Calu3 (cell line): ENCODE measurements at regions not wholly inside any gene's neighbourhood (a gene's known extent, or its start where the extent isn't known, plus 50 kb on each side); places are given as distances from the start of the nearest gene placed in this dataset.

Source experiments
- BruUV-seq: library from RNA; stranded (reverse); fragments of 400-500 nt; replicated peaks from 2 replicates; lab custom pipeline; 2021; lab: Mats Ljungman, UMichigan
- CTCF ChIA-PET: fragments of 300-600 bp; sonication (Branson Sonifier 250); formaldehyde crosslinking; loops from one replicate; lab custom pipeline; 2022; ENCODE audit warnings: antibody characterized with exemption; lab: Charles Lee
- DNase-seq: peaks from one replicate; pipeline ENCODE4 v3.0.0; 2022
- H3K27ac Mint-ChIP-seq: one replicate; pipeline ENCODE4 v1.8.0; 2022; ENCODE audit warnings: mixed read lengths; ENCODE audit not compliant: unreplicated experiment
- H3K27me3 Mint-ChIP-seq: one replicate; pipeline ENCODE4 v1.8.0; 2022; ENCODE audit warnings: mixed read lengths; ENCODE audit not compliant: unreplicated experiment
- H3K36me3 Mint-ChIP-seq: one replicate; pipeline ENCODE4 v1.8.0; 2022; ENCODE audit warnings: mild to moderate bottlenecking, moderate library complexity, mixed read lengths; ENCODE audit not compliant: insufficient read depth, unreplicated experiment
- H3K4me1 Mint-ChIP-seq: one replicate; pipeline ENCODE4 v1.8.0; 2022; ENCODE audit warnings: mild to moderate bottlenecking, low read depth, mixed read lengths; ENCODE audit not compliant: unreplicated experiment
- H3K4me3 Mint-ChIP-seq: one replicate; pipeline ENCODE4 v1.8.0; 2022; ENCODE audit warnings: mild to moderate bottlenecking, low read depth, moderate library complexity, mixed read lengths; ENCODE audit not compliant: unreplicated experiment
- H3K9me3 Mint-ChIP-seq: one replicate; pipeline ENCODE4 v1.8.0; 2022; ENCODE audit warnings: low read depth, mixed read lengths; ENCODE audit not compliant: unreplicated experiment
- intact Hi-C: fragments of 100-400 bp; cut with micrococcal nuclease; formaldehyde crosslinking; loops from one replicate; pipeline ENCODE4 v1.10.0; 2022; ENCODE audit not compliant: unreplicated experiment
- TF ChIP-seq, protein P1 (sequence below): fragments of 200-600 bp; IDR thresholded peaks from one replicate; pipeline ENCODE4 v1.8.0; 2022; ENCODE audit warnings: antibody characterized with exemption; ENCODE audit not compliant: unreplicated experiment

- BruUV-seq, result no TSS peak
- Mint-ChIP-seq H3K27me3 (no peaks in the 10 kb centered on the region), H3K9me3 (no peaks in the 10 kb centered on the region), H3K36me3 (no peaks in the 10 kb centered on the region), H3K4me1 (no peaks in the 10 kb centered on the region), H3K4me3 (no peak overlapping the region), H3K27ac (no peak overlapping the region)
- no peak for DNase-seq
- CTCF ChIA-PET, result no interaction called here
- intact Hi-C loops, result no loop called here
- TF ChIP-seq, protein P1, sequence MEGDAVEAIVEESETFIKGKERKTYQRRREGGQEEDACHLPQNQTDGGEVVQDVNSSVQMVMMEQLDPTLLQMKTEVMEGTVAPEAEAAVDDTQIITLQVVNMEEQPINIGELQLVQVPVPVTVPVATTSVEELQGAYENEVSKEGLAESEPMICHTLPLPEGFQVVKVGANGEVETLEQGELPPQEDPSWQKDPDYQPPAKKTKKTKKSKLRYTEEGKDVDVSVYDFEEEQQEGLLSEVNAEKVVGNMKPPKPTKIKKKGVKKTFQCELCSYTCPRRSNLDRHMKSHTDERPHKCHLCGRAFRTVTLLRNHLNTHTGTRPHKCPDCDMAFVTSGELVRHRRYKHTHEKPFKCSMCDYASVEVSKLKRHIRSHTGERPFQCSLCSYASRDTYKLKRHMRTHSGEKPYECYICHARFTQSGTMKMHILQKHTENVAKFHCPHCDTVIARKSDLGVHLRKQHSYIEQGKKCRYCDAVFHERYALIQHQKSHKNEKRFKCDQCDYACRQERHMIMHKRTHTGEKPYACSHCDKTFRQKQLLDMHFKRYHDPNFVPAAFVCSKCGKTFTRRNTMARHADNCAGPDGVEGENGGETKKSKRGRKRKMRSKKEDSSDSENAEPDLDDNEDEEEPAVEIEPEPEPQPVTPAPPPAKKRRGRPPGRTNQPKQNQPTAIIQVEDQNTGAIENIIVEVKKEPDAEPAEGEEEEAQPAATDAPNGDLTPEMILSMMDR, result no peak
Measured at GRCh38 chr13:90738881-90739280, 608.6 kb upstream of the MIR17HG start.

DNA sequence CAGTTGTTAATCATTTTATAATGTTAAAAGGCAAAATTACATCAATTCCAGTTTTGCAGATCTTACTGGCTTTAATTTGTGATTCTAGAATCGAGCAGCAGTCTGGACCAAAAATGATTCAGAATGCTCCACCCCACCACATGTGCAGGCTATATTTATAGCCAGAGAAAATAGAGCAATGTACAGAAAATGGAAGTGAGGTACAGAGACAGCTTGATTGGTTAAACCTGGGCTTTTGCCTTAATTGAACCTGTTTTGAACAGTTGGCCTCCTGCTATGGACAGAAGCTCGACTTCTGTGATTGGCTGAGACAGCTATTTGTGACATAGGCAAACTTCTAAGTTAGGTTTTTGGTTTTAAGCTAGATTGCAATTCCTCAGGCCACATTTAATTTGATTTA is 607.4 kb upstream of the MIR17HG start:
- TF ChIP-seq, protein P1, result no peak
- intact Hi-C loops, result no loop called here
- no peak overlapping the region for H3K4me3 Mint-ChIP-seq
- H3K27ac Mint-ChIP-seq, result no peak overlapping the region
- no peaks in the 10 kb centered on the region for H3K9me3 Mint-ChIP-seq
- H3K36me3 Mint-ChIP-seq, result no peaks in the 10 kb centered on the region
- no peaks in the 10 kb centered on the region for H3K4me1 Mint-ChIP-seq
- no peak for DNase-seq
- CTCF ChIA-PET, result no interaction called here
- BruUV-seq, result no TSS peak
- no peaks in the 10 kb centered on the region for H3K27me3 Mint-ChIP-seq

GRCh38 chr13:90742381-90742780 is 605.1 kb upstream of the MIR17HG start:
- no TSS peak for BruUV-seq
- CTCF ChIA-PET, result no interaction called here
- no peaks in the 10 kb centered on the region for H3K4me1 Mint-ChIP-seq
- H3K9me3 Mint-ChIP-seq, result no peaks in the 10 kb centered on the region
- intact Hi-C loops, result no loop called here
- no peak overlapping the region for H3K4me3 Mint-ChIP-seq
- H3K27me3 Mint-ChIP-seq, result no peaks in the 10 kb centered on the region
- TF ChIP-seq, protein P1, result no peak
- H3K27ac Mint-ChIP-seq, result no peak overlapping the region
- H3K36me3 Mint-ChIP-seq, result no peaks in the 10 kb centered on the region
- DNase-seq, result no peak

DNA sequence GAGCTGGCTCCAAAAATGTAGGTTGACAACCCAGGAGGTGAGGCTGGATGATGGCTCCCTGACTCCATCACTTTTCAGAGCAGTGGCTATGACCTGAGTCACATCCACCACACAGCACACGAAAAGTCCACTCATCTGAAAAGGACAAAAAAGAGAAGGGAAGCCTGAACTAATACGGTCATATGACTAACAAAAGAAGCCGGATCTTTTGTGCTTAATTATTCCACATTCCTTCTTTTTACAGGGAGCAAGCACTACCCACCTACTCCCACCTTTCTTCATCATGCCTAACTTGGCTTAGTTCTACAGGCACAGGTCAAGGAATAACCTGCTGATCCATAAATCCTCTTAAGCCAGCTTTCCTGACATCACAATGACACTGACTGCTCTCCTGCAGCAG is 601.3 kb upstream of the MIR17HG start:
- intact Hi-C loops, result no loop called here
- H3K9me3 Mint-ChIP-seq, result no peaks in the 10 kb centered on the region
- no TSS peak for BruUV-seq
- CTCF ChIA-PET, result no interaction called here
- H3K36me3 Mint-ChIP-seq, result no peaks in the 10 kb centered on the region
- H3K4me1 Mint-ChIP-seq, result peaks cover 5% of the 10 kb centered on the region
- DNase-seq, result no peak
- TF ChIP-seq, protein P1, result no peak
- H3K27me3 Mint-ChIP-seq, result no peaks in the 10 kb centered on the region
- no peak overlapping the region for H3K4me3 Mint-ChIP-seq
- no peak overlapping the region for H3K27ac Mint-ChIP-seq
